Small intestine (tissue), 7 donors: ENCODE measurements at regions not wholly inside any gene's neighbourhood (a gene's known extent, or its start where the extent isn't known, plus 50 kb on each side); places are given as distances from the start of the nearest gene placed in this dataset.
A peak's percentile ranks its signal among the peaks of the same experiment; 100 is the strongest.
"Not testable (repeated sequence)": the region's sequence is repeated elsewhere in the genome, so short reads cannot be mapped to it uniquely, and the experiment has no call there.

Experiments used
- DNase-seq, 2 donors: peaks; one replicate each; pipeline versions ENCODE4 v3.0.0 to v3.0.0-alpha.2; 2013
- FAIRE-seq: peaks from 2 replicates; lab custom pipeline; 2012; peaks lifted over from hg19 to GRCh38; lab: Jason Lieb, UNC
- H3K27ac ChIP-seq, 3 donors: one replicate each; pipeline ENCODE4 v1.5.1; 2013; ENCODE audit warnings: low read length in 2 of 3, mild to moderate bottlenecking in 2 of 3, control low read depth in 1 of 3, inconsistent platforms in 1 of 3, low read depth in 1 of 3, moderate library complexity in 1 of 3
- H3K27me3 ChIP-seq, 3 donors: one replicate each; pipeline ENCODE4 v1.6.1; 2013; ENCODE audit warnings: low read length in 3 of 3, inconsistent platforms in 1 of 3; ENCODE audit not compliant: control insufficient read depth in 3 of 3, insufficient read depth in 3 of 3
- H3K36me3 ChIP-seq, 3 donors: one replicate each; pipeline ENCODE4 v1.6.1; 2013; ENCODE audit warnings: low read length in 3 of 3, inconsistent platforms in 1 of 3, low read depth in 1 of 3, mild to moderate bottlenecking in 1 of 3, moderate library complexity in 1 of 3; ENCODE audit not compliant: control insufficient read depth in 3 of 3, insufficient read depth in 2 of 3
- H3K4me1 ChIP-seq, 3 donors: one replicate each; pipeline ENCODE4 v1.6.1; 2013; ENCODE audit warnings: low read length in 2 of 3, inconsistent platforms in 1 of 3, low read depth in 1 of 3, mild to moderate bottlenecking in 1 of 3, moderate library complexity in 1 of 3; ENCODE audit not compliant: control insufficient read depth in 3 of 3, insufficient read depth in 2 of 3
- H3K4me3 ChIP-seq, 3 donors: one replicate each; pipeline ENCODE4 v1.5.1; 2013; ENCODE audit warnings: low read length in 3 of 3, control low read depth in 1 of 3, inconsistent platforms in 1 of 3, low read depth in 1 of 3, mild to moderate bottlenecking in 1 of 3, moderate library complexity in 1 of 3
- H3K9me3 ChIP-seq, 2 donors: one replicate each; pipeline ENCODE4 v1.6.1; 2013; ENCODE audit warnings: low read depth in 1 of 2, low read length in 1 of 2; ENCODE audit not compliant: control insufficient read depth in 2 of 2, insufficient read depth in 1 of 2
- WGBS, 3 donors: extraction: QIAGEN DNeasy Blood & Tissue Kit; methylation state at CpG; one replicate each; pipeline ENCODE4 v1.1.7; 2013; 5-methylcytosine and 5-hydroxymethylcytosine counted together
- donor health status: healthy with polysubstance abuse.
- donor health status: control.
- donor health status: control.
- donor health status: Bipolar disorder and iron deficiency.
- donor health status: healthy.

- Histone ChIP-seq H3K27ac (peak overlapping the region; percentile 35 to 83 (median 60)), H3K9me3 (no peaks in the 10 kb centered on the region), H3K27me3 (no peaks in the 10 kb centered on the region), H3K36me3 (no peaks in the 10 kb centered on the region), H3K4me3 (no peak overlapping the region), H3K4me1 (peaks cover 5 to 19% (median 10%) of the 10 kb centered on the region in 3 donors)
- WGBS, 3 donors, result 27 to 65% (median 44%) methylated on average over 2 of the region's 2 CpGs
- no peak for FAIRE-seq
- peak; percentile 26 to 42 for DNase-seq
These were observed 375.5 kb upstream of the RGS6 start for GRCh38 chr14:71556730-71557129.

- 75 to 94% (median 88%) methylated on average over 2 of the region's 2 CpGs for WGBS, 3 donors
- Histone ChIP-seq H3K4me3 (no peak overlapping the region), H3K4me1 (peaks cover 5 to 19% (median 10%) of the 10 kb centered on the region in 3 donors), H3K27ac (no peak overlapping the region), H3K27me3 (no peaks in the 10 kb centered on the region), H3K9me3 (no peaks in the 10 kb centered on the region), H3K36me3 (no peaks in the 10 kb centered on the region)
- no peak for DNase-seq
- FAIRE-seq, result no peak
These were observed 374.9 kb upstream of the RGS6 start for GRCh38 chr14:71557351-71557750.

DNA sequence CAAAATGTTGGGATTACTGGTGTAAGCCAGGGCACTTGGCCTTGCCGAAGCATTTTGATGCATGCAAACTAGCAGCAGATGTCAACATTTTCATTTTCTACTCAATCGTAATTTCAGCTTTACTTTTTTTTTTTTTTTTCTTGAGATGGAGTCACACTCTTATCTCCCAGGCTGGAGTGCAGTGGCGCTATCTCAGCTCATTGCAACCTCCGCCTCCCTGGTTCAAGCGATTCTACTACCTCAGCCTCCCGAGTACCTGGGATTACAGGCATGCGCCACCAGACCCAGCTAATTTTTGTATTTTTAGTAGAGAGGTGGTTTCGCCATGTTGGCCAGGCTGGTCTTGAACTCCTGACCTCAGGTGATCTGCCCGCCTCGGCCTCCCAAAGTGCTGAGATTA is 373.3 kb upstream of the RGS6 start:
- DNase-seq, result not testable (repeated sequence)
- WGBS, 3 donors, result 96 to 97% (median 96%) methylated on average over 10 of the region's 10 CpGs

GRCh38 chr14:71560751-71561150 is 371.5 kb upstream of the RGS6 start:
- Histone ChIP-seq H3K4me1 (peaks cover 5 to 8% (median 8%) of the 10 kb centered on the region in 3 donors), H3K27ac (no peak overlapping the region), H3K27me3 (no peaks in the 10 kb centered on the region), H3K4me3 (no peak overlapping the region), H3K36me3 (no peaks in the 10 kb centered on the region), H3K9me3 (no peaks in the 10 kb centered on the region)
- DNase-seq (no peak), FAIRE-seq (no peak)

More for the DNA sequence above, 373.3 kb upstream of the RGS6 start:
- H3K27me3 ChIP-seq, H3K9me3 ChIP-seq, H3K4me3 ChIP-seq, H3K36me3 ChIP-seq, FAIRE-seq, H3K27ac ChIP-seq: not testable (repeated sequence)
- H3K4me1 ChIP-seq, result peaks cover 5 to 19% (median 10%) of the 10 kb centered on the region in 3 donors

GRCh38 chr14:71563492-71564153 is 368.6 kb upstream of the RGS6 start:
- H3K4me3 ChIP-seq, result no peak overlapping the region
- no peak overlapping the region for H3K27ac ChIP-seq
- H3K27me3 ChIP-seq, result no peaks in the 10 kb centered on the region
- FAIRE-seq (no peak), DNase-seq (no peak)
- no peaks in the 10 kb centered on the region for H3K36me3 ChIP-seq
- 58 to 61% (median 59%) methylated on average over 3 of the region's 3 CpGs for WGBS, 3 donors
- H3K4me1 ChIP-seq, result no peaks in the 10 kb centered on the region
- H3K9me3 ChIP-seq, result no peaks in the 10 kb centered on the region

- no peaks in the 10 kb centered on the region for H3K9me3 ChIP-seq
- H3K4me3 ChIP-seq, result no peak overlapping the region
- no peaks in the 10 kb centered on the region for H3K27me3 ChIP-seq
- WGBS, 3 donors, result 52 to 78% (median 65%) methylated on average over 4 of the region's 4 CpGs
- H3K27ac ChIP-seq, result no peak overlapping the region
- DNase-seq (peak in 1 of 2 donors; percentile 23), FAIRE-seq (no peak)
- H3K4me1 ChIP-seq, result no peaks in the 10 kb centered on the region
- H3K36me3 ChIP-seq, result no peaks in the 10 kb centered on the region
These were observed 366.0 kb upstream of the RGS6 start for GRCh38 chr14:71566276-71566675.

- not testable (repeated sequence) for FAIRE-seq, H3K4me3 ChIP-seq, H3K27me3 ChIP-seq, H3K27ac ChIP-seq, DNase-seq, H3K4me1 ChIP-seq, H3K36me3 ChIP-seq, H3K9me3 ChIP-seq
- 88 to 100% (median 98%) methylated on average over 2 of the region's 2 CpGs for WGBS, 3 donors
These were observed 364.6 kb upstream of the RGS6 start for GRCh38 chr14:71567499-71568133.

- WGBS, 3 donors, result 51 to 84% (median 66%) methylated on average over 2 of the region's 2 CpGs
- H3K27me3 ChIP-seq, result no peaks in the 10 kb centered on the region
- H3K4me1 ChIP-seq, result no peaks in the 10 kb centered on the region
- no peaks in the 10 kb centered on the region for H3K9me3 ChIP-seq
- peak overlapping the region in 1 of 3 donors; percentile 47 for H3K27ac ChIP-seq
- H3K36me3 ChIP-seq, result no peaks in the 10 kb centered on the region
- DNase-seq, result peak in 1 of 2 donors; percentile 6
- no peak overlapping the region for H3K4me3 ChIP-seq
- no peak for FAIRE-seq
These were observed 357.3 kb upstream of the RGS6 start for GRCh38 chr14:71574976-71575375.
